HG03060 (cell line): ENCODE measurements at regions not wholly inside any gene's neighbourhood (a gene's known extent, or its start where the extent isn't known, plus 50 kb on each side); places are given as distances from the start of the nearest gene placed in this dataset.

Experiments
- ATAC-seq: cut with Tn5 transposase; IDR thresholded peaks from one replicate; pipeline ENCODE4 v1.9.1; 2021; ENCODE audit warnings: low read depth, moderate number of reproducible peaks; ENCODE audit not compliant: unreplicated experiment

DNA sequence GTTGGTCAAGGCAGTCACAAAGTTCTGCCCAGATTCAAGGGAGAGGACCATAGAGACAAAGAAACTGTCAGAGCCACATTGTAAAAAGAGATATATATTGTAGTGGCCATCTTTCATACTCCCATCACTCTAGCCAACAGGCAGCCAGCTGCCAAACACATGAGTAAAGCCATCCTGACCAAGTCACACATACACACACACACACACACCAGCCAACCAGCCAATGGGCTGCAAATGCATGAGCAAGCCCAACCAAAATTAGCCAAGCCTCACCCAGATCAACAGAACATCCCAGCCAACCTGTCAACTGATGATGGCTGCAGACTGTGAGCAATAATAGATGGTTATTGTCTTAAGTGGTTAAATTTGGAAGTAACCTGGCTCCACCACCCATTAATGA, 120.7 kb downstream of the SEC16B start:
- ATAC-seq = no peak

DNA sequence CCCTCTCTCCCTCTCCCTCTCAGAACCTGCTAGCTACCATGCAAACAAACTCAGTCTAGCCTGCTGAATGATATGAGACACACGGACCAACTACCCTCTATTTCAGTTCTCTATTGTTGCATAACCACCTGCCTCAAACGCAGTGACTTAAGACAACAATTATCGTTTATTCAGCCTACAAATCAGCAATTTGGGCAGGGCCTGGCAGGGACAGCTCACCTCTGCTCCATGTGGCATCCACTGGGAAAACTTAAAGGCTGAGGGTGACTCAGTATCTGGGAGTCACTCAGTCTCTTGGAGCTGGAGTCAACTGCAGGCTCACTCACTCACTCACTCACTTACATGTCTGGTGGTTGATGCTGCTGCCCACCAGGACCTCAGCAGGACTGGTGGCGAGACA, 121.3 kb downstream of the SEC16B start:
- ATAC-seq = no peak

DNA sequence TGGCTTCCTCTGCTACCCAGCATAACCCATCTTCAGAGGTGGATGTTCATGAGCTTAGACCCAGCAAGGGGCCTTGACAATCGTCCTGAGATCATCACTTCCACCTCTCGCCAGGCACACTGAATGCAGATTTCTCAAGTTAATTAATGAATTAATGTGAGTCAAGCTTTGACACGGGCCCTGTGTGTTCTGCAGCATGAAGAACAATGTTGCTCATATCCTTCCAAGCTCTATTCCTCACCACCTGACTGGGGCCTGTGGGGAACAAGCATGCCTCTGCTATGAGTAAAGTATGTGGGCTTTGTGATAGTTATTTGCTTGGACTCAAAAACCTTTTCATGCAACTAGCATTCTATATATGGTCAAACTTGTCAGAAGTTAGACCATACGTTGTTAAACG, 122.0 kb downstream of the SEC16B start:
- no peak for ATAC-seq

DNA sequence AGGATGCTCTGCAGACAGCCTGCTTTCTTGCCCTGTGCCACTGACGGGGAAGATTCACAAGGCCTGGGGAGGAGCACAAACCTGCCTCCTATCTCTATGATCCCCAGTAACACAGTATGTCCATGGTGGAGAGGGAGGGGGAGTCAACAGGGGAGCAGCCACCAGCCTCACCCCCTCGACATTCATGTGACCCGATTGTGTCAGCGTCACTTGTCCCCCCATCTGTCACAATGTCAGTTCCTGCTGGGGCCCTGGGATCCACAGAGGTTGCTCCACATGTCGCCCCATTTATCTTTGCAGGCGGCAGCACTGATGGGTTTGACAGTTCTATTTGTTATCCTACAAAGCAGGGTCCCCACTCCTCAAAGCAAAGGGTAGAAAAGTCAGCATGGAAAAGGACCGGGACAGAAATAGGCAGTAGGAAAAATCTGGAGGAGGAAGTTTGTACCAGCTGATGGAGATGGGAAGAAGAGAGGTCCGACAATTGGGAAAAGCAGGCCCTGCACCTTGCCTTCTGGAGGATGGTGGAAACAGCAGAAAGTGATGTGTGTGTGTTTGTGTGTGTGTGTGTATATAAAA, 130.9 kb downstream of the SEC16B start:
- no peak for ATAC-seq

DNA sequence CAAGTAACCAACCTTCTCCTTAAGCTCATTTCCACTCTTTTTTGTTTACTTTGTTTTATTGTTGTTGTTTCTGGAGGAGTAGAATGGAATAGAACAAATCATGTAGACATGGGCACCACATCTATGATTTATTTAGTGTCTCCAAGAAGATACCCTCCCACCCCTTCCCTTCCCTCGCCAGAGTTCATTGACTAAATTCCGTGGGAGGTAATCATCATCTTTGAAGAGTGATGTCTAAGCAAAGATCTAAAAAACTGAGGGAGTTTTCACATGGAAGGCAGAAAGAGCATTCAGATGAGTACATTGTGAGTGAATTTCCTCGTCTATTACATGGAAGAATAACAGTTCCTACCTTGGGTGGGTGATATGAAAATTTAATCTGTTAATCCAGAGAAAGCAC, 136.2 kb downstream of the SEC16B start:
- no peak for ATAC-seq

DNA sequence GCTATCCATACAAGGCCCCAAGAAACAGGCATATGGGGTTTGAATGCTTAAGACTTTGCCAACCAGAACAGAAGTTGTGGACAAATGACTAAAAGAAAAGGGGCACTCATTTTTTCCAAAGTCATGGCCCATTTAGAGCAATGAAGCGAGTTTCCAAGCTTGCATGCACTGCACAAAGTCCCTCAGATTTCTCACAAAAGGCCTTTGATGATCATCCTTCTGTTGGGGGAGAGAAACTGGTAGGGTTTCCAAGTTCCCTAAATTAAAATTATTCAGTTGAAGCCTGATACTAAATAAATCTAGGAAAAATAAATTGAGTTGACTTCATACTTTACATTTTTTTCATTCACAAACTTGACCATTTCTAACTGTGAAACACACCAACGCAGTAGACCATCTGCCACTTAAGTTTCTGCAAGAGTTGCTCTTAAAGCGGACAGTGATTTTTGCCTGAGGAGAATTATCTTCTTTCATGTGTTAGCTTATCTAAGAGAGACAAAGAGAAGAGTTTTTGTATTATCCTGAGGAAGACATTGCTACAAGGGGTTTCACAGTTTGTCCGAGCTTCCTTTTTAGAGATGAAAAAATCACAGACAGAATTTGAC, 139.2 kb downstream of the SEC16B start:
- no peak for ATAC-seq

DNA sequence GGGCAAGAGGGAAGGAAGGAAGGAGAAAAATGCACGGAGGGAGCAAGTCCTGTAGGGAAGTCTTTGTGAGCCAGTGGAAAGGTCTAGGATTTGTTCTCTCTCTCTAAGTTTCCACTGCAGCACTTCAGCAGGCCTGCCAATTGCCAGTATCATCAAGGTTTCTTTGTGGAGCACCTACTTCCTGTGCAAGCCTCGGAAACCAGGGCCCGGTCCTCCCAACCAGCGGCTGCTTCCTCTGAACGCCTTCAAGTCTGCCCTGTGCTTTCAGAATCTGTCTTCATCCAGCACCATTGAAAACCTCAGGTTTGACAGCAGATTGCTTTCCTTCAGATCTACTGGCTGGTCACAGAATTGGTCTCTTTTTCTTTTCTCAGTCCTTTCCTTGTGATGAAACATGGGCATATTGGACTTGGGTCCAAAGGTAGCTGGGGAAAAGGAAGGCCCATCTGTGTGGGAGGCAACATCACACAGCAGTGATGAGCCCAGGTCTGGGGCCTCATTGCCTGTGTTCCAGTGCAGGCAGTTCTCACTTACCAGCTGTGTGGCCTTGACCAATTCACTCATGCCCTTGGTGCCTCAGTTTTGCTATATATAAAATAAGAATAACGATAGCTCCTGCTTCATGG, 144.5 kb downstream of the SEC16B start:
- no peak for ATAC-seq

DNA sequence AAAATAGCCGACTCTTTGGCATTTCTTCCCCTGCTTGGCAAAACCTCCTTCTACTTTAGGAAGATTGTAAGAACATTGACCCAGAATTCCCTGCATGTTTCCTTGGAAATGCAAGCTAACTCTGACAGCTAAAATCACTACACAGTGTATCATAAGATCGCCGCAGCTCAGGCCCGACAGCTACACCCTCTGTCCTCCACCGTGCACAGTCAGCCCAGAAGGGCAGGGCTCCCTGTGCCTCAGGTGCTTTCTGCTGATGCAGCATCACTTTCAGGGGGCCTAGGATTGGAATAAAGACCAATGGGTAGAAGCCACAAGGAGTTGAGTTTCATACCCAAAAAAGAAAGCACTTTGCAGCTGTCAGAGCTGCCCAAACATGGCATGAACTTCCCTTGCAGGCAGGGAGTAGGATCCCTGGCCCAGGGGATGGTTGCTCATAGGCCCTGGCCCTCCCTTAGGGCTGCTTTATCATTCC, 145.3 kb downstream of the SEC16B start:
- no peak for ATAC-seq

DNA sequence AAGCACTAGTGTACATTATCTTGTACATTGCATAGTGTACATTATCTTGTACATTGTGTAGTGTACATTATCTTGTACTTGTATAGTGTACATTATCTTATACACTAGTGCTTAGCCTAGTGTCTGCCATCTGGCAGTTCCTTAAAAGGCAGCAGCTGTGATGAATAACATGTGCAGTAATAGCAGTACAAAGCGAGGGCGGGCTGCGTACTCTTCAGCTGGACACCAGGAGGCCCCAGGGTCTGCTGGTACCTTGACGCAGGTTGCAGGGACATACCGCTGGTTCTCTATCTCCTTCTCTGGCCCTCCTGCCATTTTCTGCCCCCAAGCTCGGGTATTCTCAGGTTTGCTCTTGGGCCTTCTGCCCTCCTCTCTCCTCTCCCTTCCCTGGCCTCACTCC, 149.6 kb downstream of the SEC16B start:
- no peak for ATAC-seq

DNA sequence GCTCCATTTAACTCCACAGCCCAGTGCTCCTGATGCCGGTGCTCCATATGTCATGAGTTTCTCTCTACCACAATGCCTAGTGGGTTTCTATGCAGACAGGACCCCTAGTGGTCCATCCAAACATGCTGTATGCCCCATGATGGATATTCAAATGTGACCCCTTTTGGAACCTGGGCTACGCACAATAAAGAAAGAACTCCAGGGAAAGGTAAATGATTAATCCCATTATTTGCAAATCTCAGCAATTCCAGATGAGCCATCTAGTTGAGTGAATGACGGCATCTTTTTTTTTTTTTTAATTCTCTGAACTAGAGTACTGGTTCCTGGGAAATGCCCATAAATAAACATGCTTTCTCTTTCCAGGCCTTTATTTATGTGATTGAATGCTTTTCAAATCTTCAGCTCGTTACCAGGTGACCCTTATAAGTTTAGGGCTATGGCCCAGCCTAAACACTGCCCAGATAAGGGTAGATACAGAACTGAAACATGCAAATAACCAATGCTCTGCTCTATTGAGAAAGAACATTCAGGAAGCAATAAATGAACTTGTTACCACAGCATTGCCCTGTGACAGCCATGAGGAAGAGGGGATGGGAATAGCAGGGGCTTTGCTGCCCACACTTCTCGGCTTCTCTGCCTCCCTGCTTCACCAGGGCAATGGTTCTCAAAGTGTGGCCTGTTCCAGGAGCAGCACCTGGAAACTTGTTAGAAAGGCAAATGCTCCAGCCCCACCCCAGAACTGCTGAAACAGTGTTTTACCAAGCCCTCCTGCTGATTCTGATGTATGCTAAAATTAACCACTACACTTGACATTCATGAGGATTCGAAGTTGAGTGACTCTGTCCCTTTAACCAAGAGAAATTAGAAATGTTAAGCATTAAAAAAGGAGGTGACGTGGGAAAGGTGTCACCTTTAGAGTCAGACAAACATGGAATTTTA, 151.7 kb downstream of the SEC16B start:
- peak; percentile 96 for ATAC-seq

DNA sequence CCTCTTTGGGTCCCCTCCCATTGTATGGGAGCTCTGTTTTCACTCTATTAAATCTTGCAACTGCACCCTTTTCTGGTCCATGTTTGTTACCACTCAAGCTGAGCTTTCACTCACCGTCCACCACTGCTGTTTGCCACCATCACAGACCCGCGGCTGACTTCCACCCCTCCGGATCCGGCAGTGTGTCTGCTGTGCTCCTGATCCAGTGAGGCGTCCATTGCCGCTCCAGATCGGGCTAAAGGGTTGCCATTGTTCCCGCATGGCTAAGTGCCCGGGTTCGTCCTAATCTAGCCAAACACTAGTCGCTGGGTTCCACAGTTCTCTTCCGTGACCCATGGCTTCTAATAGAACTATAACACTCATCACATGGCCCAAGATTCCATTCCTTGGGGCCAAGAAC, 157.2 kb downstream of the SEC16B start:
- ATAC-seq = no peak

DNA sequence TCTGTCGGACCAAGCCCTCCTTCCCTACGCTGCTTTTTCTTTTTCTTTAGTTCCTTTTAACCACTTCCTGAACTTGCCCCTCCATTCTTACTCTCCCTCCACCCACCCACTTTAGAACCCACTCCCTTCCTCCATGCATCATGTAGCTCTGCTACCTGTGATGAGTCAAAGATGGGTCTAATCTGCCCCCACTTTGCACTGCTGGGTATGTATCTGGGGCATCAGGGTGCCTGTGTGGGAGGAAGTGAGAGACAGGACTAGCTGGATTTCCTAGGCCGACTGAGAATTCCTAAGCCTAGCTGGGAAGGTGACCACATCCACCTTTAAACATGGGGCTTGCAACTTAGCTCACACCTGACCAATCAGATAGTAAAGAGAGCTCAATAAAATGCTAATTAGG, 157.7 kb downstream of the SEC16B start:
- ATAC-seq = no peak

DNA sequence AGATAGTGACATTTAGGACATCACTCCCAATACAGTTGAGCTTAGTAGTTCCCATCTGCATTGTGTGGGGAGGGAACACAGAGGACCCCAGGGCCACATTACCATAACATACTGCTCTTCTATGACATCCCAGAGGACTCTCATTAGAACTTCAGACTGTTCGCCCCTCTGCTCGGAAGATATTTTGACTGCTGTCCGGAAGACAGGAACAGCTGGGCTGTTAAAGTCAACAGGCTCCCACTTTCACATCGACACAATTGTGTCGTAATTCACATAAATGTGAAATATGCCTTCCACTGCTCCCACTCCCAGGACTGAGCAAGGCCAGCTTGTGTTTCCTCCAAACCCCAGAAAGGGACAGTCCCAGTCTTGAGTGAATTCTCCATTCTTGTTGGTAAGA, 158.4 kb downstream of the SEC16B start:
- no peak for ATAC-seq

DNA sequence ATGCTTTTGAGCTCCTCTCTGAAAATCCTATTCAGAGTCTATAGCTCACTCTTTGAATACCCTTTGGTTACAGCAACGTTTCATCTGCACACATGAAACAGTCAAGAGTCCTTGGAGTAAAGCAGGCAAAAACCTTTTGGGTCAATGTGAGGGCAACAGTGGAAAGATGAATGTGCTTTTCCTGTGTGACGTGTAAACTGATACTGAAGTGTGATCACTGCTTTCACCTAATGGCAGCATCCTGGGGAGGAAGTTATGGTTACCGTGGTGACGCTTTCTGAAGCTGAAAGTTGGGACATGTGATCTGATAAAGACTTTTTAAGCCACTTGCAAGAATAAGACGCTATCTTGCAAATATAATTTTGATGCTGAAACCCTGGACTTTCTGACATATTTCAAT, 160.0 kb downstream of the SEC16B start:
- ATAC-seq = peak; percentile 87

DNA sequence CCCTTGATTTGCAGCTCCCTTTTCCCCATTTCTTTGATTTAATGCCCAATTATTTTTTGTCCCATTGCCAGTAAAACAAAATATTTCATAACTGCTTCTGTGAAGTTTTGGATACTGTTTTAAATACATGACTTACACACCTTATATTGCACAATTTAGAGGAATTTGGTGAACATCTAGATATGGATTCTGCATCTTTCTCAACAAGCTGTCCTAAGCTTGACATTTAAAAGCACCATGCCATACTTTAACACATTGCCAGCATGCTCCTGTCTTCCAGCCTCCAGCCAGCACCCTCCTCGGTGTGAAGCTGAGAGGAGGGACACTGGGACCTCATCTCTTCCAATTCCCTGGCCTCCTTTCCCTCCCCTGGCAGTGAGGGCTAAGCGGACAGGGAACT, 167.6 kb downstream of the SEC16B start:
- ATAC-seq = no peak

DNA sequence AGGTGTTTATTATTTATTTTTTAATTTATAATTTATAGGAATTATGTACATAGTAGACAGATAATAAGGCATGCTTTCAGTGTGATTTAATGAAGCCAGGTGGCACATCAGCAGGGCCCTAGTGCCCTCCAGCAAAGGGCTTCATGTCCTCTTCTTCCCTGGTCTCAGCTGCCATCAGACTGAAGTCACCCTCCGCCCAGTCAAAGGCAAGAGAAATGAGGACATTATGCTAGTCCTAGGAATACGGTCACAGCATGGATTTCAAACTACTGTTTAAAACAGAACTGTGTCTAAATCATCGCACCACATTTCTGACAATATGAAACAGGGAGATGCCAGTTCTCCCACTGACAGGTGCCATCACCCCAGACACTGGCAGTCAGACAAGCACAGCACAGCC, 168.1 kb downstream of the SEC16B start:
- ATAC-seq = no peak

DNA sequence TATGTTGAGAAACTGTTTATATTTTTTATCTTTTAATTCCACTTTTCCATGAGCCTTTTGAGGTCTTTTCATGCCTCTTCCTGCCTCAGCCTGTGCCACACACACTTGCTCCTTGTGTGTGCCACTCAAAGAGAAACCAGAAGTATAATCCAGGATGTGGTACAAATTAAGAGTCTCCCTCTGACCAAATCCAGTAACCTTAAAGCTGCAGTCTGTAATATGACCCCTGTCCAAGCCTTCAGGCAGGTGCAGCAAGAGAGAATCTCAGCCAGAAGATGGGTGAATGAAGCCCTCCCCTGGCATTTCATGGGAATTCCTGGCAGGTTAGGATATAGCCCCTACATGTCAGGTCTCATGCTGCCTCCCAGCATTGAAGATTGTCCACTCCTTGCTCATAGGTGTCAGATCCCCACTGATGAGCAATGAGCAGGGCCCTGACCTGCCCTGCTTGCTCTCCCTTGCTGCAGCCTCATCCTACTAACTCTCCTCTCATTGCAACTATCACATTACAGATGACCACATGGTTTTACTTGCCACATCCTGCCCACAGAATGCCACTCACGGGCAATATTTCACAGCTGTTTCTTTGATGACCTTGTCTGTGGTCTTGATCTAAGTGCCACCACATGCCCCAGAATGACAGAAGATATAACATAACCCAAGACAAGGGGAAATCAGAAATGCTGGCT, 169.3 kb downstream of the SEC16B start:
- no peak for ATAC-seq

DNA sequence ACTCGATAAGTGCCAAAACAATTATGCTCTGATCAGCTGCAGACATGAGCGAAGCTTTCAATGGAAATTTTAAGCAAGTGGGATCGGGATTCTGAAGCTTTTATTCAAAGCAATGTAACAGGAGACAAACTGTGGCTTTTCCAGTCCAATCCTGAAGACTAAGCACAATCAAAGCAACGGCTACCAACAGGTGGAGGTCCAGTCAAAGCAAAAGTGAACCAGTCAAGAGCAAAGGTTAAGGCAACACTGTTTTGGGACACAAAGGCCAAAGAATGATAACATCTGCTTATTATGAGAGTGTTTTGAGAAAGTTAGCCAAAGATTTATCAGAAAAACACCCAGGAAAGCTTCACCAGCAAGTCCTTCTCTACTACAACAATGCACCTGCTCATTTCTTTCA, 170.1 kb downstream of the SEC16B start:
- no peak for ATAC-seq

DNA sequence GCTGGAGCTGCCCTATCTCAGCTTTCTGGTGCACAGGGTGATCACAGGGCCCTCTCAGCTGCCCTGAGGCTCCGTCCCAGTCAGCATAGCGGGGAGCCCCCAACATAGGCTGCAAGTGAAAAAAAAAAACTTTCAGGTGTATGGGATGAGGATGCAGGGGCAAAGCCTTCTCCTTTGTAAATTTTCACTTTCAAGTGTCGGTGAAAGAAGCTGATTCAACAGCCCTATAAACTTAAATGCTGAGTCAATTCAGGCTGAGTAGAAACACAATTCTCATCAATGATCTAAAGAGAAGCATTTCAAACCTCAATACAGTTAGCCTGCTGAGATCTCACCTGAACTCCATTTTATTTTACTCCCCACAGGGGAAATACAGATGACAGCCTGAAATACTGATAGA, 171.2 kb downstream of the SEC16B start:
- no peak for ATAC-seq

DNA sequence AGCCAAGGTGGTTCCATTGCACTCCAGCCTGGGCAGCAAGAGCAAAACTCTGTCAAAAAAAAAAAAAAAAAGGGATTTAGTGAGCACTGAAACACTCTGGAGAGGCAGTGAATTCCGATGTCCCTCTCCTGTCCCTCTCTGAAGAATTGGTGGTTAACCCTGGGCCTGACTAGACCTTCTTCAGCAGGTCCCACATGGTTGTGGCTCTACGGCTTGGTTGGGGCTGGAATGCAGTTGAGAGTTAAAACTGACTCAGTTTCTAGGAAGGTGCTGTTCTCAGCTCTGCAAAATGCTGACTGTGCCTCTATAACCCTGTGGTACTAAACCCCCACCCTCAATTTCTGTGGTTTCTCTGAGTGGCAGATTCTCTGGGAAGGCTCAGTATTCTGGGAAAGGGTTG, 173.3 kb downstream of the SEC16B start:
- ATAC-seq = no peak
